ENCODE measurements at regions not wholly inside any gene's neighbourhood (a gene's known extent, or its start where the extent isn't known, plus 50 kb on each side); places are given as distances from the start of the nearest gene placed in this dataset.

DNA sequence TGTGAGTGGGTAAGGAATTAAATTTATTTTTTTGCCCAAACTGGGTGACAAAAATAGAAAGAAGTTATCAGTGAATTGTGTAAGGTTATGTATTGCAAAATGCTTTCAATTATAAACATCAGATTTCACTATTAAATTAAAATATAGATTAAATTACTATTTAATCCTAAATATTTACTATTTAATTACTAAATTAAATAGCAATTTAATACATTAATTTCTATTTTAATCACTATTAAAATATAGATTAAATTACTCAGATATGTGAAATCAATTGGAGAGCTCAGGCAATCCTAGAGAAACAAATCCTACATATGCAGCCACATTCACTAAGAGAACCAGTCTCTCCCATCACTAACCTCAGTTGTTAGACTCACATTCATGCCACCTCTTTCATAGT is 2075.8 kb downstream of the MRPL39 start:
- ATAC-seq (no peak), DNase-seq (ENCODE audit: low spot score) (no peak)
- Histone ChIP-seq H3K4me1 (ENCODE audit: insufficient read depth) (no peaks in the 10 kb centered on the region), H3K4me2 (no peak overlapping the region), H3K36me3 (ENCODE audit: insufficient read depth) (no peaks in the 10 kb centered on the region), H4K20me1 (replicated peaks; ENCODE audit: insufficient read depth) (no peaks in the 10 kb centered on the region), H3K9me2 (ENCODE audit: insufficient read depth) (no peaks in the 10 kb centered on the region), H3K79me2 (replicated peaks; ENCODE audit: insufficient read depth) (no peaks in the 10 kb centered on the region), H3K27ac (ENCODE audit: low read depth) (no peak overlapping the region), H3K4me3 (no peak overlapping the region), H3F3A (replicated peaks; ENCODE audit: low read depth) (no peaks in the 10 kb centered on the region), H3K27me3 (ENCODE audit: insufficient read depth) (no peaks in the 10 kb centered on the region), H2AFZ (no peak overlapping the region)
- no peak overlapping the region for H3K4me3 Mint-ChIP-seq
- H3K4me1 Mint-ChIP-seq: no peaks in the 10 kb centered on the region
- H3K27ac Mint-ChIP-seq: no peak overlapping the region
- TF ChIP-seq NANOG (IDR thresholded peaks at IDR 0.05; ENCODE audit: borderline replicate concordance) (no peak), CREB1 (CRISPR knock-in tag; IDR thresholded peaks at IDR 0.05; ENCODE audit: low read depth) (no peak), ZNF331 (CRISPR knock-in tag; IDR thresholded peaks at IDR 0.05; ENCODE audit: low read depth) (no peak), STAT1 (IDR thresholded peaks at IDR 0.05; ENCODE audit: unreplicated experiment) (no peak), EZH2phosphoT487 (IDR thresholded peaks at IDR 0.05; ENCODE audit: unreplicated experiment) (no peak), JUNB (IDR thresholded peaks at IDR 0.05; ENCODE audit: unreplicated experiment) (no peak), ZNF114 (CRISPR knock-in tag; IDR thresholded peaks at IDR 0.05) (no peak), EZH2 (IDR thresholded peaks at IDR 0.05; ENCODE audit: low read depth, unreplicated experiment) (no peak), POLR2AphosphoS5 (IDR thresholded peaks at IDR 0.05; ENCODE audit: low read depth) (no peak)
- TF ChIP-seq, protein P1, sequence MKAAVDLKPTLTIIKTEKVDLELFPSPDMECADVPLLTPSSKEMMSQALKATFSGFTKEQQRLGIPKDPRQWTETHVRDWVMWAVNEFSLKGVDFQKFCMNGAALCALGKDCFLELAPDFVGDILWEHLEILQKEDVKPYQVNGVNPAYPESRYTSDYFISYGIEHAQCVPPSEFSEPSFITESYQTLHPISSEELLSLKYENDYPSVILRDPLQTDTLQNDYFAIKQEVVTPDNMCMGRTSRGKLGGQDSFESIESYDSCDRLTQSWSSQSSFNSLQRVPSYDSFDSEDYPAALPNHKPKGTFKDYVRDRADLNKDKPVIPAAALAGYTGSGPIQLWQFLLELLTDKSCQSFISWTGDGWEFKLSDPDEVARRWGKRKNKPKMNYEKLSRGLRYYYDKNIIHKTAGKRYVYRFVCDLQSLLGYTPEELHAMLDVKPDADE (IDR thresholded peaks at IDR 0.05): no peak
- TF ChIP-seq, protein P2, sequence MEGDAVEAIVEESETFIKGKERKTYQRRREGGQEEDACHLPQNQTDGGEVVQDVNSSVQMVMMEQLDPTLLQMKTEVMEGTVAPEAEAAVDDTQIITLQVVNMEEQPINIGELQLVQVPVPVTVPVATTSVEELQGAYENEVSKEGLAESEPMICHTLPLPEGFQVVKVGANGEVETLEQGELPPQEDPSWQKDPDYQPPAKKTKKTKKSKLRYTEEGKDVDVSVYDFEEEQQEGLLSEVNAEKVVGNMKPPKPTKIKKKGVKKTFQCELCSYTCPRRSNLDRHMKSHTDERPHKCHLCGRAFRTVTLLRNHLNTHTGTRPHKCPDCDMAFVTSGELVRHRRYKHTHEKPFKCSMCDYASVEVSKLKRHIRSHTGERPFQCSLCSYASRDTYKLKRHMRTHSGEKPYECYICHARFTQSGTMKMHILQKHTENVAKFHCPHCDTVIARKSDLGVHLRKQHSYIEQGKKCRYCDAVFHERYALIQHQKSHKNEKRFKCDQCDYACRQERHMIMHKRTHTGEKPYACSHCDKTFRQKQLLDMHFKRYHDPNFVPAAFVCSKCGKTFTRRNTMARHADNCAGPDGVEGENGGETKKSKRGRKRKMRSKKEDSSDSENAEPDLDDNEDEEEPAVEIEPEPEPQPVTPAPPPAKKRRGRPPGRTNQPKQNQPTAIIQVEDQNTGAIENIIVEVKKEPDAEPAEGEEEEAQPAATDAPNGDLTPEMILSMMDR (conservative IDR thresholded peaks at IDR 0.05; ENCODE audit: low read depth in 2 of 2): no peak
- TF ChIP-seq, protein P3, sequence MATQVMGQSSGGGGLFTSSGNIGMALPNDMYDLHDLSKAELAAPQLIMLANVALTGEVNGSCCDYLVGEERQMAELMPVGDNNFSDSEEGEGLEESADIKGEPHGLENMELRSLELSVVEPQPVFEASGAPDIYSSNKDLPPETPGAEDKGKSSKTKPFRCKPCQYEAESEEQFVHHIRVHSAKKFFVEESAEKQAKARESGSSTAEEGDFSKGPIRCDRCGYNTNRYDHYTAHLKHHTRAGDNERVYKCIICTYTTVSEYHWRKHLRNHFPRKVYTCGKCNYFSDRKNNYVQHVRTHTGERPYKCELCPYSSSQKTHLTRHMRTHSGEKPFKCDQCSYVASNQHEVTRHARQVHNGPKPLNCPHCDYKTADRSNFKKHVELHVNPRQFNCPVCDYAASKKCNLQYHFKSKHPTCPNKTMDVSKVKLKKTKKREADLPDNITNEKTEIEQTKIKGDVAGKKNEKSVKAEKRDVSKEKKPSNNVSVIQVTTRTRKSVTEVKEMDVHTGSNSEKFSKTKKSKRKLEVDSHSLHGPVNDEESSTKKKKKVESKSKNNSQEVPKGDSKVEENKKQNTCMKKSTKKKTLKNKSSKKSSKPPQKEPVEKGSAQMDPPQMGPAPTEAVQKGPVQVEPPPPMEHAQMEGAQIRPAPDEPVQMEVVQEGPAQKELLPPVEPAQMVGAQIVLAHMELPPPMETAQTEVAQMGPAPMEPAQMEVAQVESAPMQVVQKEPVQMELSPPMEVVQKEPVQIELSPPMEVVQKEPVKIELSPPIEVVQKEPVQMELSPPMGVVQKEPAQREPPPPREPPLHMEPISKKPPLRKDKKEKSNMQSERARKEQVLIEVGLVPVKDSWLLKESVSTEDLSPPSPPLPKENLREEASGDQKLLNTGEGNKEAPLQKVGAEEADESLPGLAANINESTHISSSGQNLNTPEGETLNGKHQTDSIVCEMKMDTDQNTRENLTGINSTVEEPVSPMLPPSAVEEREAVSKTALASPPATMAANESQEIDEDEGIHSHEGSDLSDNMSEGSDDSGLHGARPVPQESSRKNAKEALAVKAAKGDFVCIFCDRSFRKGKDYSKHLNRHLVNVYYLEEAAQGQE (IDR thresholded peaks at IDR 0.05; ENCODE audit: unreplicated experiment): no peak
- TF ChIP-seq, protein P4, sequence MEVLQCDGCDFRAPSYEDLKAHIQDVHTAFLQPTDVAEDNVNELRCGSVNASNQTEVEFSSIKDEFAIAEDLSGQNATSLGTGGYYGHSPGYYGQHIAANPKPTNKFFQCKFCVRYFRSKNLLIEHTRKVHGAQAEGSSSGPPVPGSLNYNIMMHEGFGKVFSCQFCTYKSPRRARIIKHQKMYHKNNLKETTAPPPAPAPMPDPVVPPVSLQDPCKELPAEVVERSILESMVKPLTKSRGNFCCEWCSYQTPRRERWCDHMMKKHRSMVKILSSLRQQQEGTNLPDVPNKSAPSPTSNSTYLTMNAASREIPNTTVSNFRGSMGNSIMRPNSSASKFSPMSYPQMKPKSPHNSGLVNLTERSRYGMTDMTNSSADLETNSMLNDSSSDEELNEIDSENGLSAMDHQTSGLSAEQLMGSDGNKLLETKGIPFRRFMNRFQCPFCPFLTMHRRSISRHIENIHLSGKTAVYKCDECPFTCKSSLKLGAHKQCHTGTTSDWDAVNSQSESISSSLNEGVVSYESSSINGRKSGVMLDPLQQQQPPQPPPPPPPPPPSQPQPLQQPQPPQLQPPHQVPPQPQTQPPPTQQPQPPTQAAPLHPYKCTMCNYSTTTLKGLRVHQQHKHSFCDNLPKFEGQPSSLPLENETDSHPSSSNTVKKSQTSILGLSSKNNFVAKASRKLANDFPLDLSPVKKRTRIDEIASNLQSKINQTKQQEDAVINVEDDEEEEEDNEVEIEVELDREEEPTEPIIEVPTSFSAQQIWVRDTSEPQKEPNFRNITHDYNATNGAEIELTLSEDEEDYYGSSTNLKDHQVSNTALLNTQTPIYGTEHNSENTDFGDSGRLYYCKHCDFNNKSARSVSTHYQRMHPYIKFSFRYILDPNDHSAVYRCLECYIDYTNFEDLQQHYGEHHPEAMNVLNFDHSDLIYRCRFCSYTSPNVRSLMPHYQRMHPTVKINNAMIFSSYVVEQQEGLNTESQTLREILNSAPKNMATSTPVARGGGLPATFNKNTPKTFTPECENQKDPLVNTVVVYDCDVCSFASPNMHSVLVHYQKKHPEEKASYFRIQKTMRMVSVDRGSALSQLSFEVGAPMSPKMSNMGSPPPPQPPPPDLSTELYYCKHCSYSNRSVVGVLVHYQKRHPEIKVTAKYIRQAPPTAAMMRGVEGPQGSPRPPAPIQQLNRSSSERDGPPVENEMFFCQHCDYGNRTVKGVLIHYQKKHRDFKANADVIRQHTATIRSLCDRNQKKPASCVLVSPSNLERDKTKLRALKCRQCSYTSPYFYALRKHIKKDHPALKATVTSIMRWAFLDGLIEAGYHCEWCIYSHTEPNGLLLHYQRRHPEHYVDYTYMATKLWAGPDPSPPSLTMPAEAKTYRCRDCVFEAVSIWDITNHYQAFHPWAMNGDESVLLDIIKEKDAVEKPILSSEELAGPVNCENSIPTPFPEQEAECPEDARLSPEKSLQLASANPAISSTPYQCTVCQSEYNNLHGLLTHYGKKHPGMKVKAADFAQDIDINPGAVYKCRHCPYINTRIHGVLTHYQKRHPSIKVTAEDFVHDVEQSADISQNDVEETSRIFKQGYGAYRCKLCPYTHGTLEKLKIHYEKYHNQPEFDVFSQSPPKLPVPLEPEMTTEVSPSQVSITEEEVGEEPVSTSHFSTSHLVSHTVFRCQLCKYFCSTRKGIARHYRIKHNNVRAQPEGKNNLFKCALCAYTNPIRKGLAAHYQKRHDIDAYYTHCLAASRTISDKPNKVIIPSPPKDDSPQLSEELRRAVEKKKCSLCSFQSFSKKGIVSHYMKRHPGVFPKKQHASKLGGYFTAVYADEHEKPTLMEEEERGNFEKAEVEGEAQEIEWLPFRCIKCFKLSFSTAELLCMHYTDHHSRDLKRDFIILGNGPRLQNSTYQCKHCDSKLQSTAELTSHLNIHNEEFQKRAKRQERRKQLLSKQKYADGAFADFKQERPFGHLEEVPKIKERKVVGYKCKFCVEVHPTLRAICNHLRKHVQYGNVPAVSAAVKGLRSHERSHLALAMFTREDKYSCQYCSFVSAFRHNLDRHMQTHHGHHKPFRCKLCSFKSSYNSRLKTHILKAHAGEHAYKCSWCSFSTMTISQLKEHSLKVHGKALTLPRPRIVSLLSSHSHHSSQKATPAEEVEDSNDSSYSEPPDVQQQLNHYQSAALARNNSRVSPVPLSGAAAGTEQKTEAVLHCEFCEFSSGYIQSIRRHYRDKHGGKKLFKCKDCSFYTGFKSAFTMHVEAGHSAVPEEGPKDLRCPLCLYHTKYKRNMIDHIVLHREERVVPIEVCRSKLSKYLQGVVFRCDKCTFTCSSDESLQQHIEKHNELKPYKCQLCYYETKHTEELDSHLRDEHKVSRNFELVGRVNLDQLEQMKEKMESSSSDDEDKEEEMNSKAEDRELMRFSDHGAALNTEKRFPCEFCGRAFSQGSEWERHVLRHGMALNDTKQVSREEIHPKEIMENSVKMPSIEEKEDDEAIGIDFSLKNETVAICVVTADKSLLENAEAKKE (CRISPR knock-in tag; IDR thresholded peaks at IDR 0.05): no peak
- 0 out of 3 replicates have a peak, but pooled peaks cover 3% of the 10 kb centered on the region for H3K9me3 Mint-ChIP-seq
- H3K36me3 Mint-ChIP-seq (ENCODE audit: low read depth): no peaks in the 10 kb centered on the region
- H3K27me3 Mint-ChIP-seq (ENCODE audit: insufficient read depth, low read depth, poor library complexity): no peaks in the 10 kb centered on the region

Data from GM23338 (cell line).